ENCODE measurements at regions not wholly inside any gene's neighbourhood (a gene's known extent, or its start where the extent isn't known, plus 50 kb on each side); places are given as distances from the start of the nearest gene placed in this dataset.

DNA sequence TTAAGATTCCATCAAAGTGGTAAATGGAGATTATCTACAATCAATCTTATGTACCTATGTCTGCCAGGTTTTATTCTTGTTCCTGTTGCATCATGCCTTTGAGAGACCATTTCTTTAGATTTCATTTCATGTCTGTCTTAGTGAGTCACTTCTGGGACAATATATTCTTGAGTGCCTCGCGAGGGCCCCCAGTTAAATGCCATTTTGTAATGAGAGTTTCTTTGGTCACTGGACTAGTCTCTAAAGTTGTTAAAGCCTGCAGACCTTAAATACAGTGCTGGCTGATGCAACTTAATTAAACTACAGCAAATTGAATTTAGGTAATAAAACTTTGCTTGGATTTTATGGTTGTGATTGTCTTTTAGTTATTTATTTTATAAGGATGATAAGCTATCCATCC, 87.2 kb upstream of the PITX2 start:
- no peaks in the 10 kb centered on the region for H3K27me3 ChIP-seq
- H3K27ac ChIP-seq, result no peak overlapping the region
- WGBS, 2 donors, result 76 to 94% methylated on average over 2 of the region's 2 CpGs
- FAIRE-seq (no peak), DNase-seq (no peak), ATAC-seq (no peak)
- TF ChIP-seq, protein P1, sequence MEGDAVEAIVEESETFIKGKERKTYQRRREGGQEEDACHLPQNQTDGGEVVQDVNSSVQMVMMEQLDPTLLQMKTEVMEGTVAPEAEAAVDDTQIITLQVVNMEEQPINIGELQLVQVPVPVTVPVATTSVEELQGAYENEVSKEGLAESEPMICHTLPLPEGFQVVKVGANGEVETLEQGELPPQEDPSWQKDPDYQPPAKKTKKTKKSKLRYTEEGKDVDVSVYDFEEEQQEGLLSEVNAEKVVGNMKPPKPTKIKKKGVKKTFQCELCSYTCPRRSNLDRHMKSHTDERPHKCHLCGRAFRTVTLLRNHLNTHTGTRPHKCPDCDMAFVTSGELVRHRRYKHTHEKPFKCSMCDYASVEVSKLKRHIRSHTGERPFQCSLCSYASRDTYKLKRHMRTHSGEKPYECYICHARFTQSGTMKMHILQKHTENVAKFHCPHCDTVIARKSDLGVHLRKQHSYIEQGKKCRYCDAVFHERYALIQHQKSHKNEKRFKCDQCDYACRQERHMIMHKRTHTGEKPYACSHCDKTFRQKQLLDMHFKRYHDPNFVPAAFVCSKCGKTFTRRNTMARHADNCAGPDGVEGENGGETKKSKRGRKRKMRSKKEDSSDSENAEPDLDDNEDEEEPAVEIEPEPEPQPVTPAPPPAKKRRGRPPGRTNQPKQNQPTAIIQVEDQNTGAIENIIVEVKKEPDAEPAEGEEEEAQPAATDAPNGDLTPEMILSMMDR (IDR thresholded peaks at IDR 0.05), result no peak
- H3K4me1 ChIP-seq, result no peaks in the 10 kb centered on the region
- H3K36me3 ChIP-seq, result no peaks in the 10 kb centered on the region
- no peaks in the 10 kb centered on the region for H3K9me3 ChIP-seq
- H3K4me3 ChIP-seq, result no peak overlapping the region
- intact Hi-C loops (cut with DNase I), result no loop called here

GRCh38 chr4:110712486-110712885, 89.6 kb upstream of the PITX2 start:
- intact Hi-C loops (cut with DNase I), result no loop called here
- 57 to 73% methylated on average over 3 of the region's 3 CpGs for WGBS, 2 donors
- no peak for FAIRE-seq

DNA sequence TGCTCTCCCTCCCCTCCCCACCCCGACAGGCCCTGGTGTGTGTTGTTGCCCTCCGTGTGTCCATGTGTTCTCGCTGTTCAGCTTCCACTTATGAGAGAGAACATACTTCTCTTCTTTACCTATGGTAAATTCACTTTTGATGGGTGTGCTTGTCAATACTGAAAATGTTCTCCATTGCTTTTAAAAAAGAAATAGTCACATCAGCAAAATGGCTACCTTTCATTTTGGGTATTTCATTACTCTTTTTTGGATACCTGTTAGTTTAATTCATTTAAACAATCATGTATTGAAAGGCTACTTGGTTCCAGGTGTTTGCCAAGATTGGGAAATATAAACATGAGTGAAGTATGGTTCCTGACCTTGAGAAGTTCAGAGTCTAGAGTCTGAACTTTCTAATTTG, 107.4 kb upstream of the PITX2 start:
- FAIRE-seq, result no peak
- H3K9me3 ChIP-seq, result no peaks in the 10 kb centered on the region
- ATAC-seq, result no peak
- no peak overlapping the region for H3K4me3 ChIP-seq
- intact Hi-C loops (cut with DNase I), result no loop called here
- WGBS, 2 donors, result 52 to 59% methylated on average over 3 of the region's 3 CpGs
- TF ChIP-seq, protein P1 (IDR thresholded peaks at IDR 0.05), result no peak
- no peaks in the 10 kb centered on the region for H3K27me3 ChIP-seq
- no peaks in the 10 kb centered on the region for H3K4me1 ChIP-seq
- no peaks in the 10 kb centered on the region for H3K36me3 ChIP-seq
- H3K27ac ChIP-seq, result no peak overlapping the region
- no peak for DNase-seq

More at GRCh38 chr4:110712486-110712885, 89.6 kb upstream of the PITX2 start:
- Histone ChIP-seq H3K4me1 (no peaks in the 10 kb centered on the region), H3K4me3 (no peak overlapping the region), H3K9me3 (no peaks in the 10 kb centered on the region), H3K27me3 (no peaks in the 10 kb centered on the region), H3K27ac (no peak overlapping the region), H3K36me3 (no peaks in the 10 kb centered on the region)
- ATAC-seq (no peak), DNase-seq (no peak)
- TF ChIP-seq, protein P1 (IDR thresholded peaks at IDR 0.05), result no peak

DNA sequence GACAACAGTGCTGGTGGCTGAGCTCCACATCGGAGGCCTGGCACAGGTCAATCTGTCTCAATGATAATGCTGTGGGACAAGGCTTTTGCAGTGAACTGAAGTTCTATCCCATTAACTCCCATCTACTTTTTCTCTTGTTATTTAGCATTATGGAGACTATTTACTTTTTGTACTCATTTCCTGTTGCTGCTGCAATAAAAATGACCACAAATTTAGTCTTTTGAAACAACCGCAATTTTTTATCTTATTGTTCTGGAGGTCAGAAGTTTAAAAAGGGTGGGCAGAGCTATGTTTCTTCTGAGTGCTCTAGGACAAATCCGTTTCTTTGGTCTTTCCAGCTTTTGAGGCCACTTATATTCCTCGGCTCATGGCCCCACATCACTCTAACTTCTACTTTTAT, 111.0 kb upstream of the PITX2 start:
- TF ChIP-seq, protein P1 (IDR thresholded peaks at IDR 0.05), result no peak
- Histone ChIP-seq H3K4me3 (no peak overlapping the region), H3K27ac (no peak overlapping the region), H3K36me3 (no peaks in the 10 kb centered on the region), H3K4me1 (no peaks in the 10 kb centered on the region), H3K27me3 (no peaks in the 10 kb centered on the region), H3K9me3 (no peaks in the 10 kb centered on the region)
- WGBS, 2 donors, result 64 to 72% methylated on average over 4 of the region's 4 CpGs
- DNase-seq, result no peak
- no peak for FAIRE-seq
- intact Hi-C loops (cut with DNase I), result no loop called here
- ATAC-seq, result no peak

- TF ChIP-seq, protein P1 (IDR thresholded peaks at IDR 0.05), result no peak
- Histone ChIP-seq H3K36me3 (no peaks in the 10 kb centered on the region), H3K4me3 (no peak overlapping the region), H3K27me3 (no peaks in the 10 kb centered on the region), H3K4me1 (no peaks in the 10 kb centered on the region), H3K27ac (no peak overlapping the region), H3K9me3 (no peaks in the 10 kb centered on the region)
- FAIRE-seq (no peak), DNase-seq (no peak), ATAC-seq (no peak)
- 81 to 84% methylated on average over 1 of the region's 1 CpG for WGBS, 2 donors
- intact Hi-C loops (cut with DNase I), result no loop called here
These were observed 112.8 kb upstream of the PITX2 start for GRCh38 chr4:110735686-110736085.
